Renal pelvis (tissue), 1 donor: ENCODE measurements at regions not wholly inside any gene's neighbourhood (a gene's known extent, or its start where the extent isn't known, plus 50 kb on each side); places are given as distances from the start of the nearest gene placed in this dataset.
"Not testable (repeated sequence)": the region's sequence is repeated elsewhere in the genome, so short reads cannot be mapped to it uniquely, and the experiment has no call there.

ENCODE experiments used
- DNase-seq: peaks from one replicate; pipeline ENCODE4 v3.0.0-alpha.2; 2013

DNA sequence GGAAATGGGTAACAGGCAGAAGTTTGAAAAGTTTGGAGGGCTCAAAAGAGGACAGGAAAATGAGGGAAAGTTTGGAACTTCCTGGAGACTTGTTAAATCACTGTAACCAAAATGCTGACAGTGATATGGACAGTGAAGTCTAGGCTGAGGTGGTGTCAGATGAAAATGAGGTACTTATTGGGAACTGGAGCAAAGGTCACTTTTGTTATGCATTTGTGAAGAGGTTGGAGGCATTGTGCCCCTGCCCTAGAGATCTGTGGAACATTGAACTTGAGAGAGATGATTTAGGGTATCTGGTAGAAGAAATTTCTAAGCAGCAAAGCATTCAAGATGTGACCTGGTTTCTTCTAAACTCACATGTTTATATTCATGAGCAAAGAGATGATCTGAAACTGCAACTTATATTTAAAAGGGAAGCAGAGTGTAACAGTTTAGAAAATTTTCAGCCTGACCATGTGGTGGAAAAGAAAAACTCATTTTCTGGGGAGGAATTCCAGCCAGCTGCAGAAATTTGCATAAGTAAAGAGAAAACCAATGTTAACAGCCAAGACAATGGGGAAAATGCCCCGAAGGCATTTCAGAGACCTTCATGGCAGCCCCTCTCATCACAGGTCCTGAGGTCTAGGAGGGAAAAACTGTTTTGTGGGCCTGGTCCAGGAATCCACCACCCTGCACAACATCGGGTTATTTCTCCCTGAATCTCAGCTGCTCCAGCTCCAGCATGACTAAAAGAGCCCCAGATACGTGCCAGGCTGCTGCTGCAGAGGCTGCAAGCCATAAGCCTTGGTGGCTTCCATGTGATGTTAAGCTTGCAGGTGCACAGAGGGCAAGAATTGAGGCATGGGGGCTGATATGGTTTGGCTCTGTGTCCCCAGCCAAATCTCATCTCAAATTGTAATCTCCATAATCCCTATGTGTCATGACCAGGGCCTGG, 632.5 kb upstream of the GNPDA2 start:
- no peak for DNase-seq

DNA sequence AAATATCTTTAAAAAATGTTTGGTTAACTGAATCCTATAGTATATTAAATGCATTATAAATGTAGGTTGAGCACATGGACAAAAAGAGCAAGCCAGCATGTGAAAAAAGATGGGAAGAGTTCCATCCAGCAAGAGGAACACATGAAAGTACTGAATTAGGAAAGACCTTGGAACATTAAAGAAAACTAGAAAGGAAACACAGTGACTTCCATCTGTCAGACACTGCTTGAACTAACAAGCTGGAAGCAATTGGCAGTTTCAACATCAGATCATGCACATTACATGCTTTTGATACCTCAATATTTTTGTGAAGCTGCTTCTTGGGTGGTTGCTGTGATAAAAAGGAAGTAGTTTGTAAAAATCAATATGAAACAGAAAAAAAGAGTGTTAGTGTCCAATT, 626.8 kb upstream of the GNPDA2 start:
- DNase-seq = no peak

DNA sequence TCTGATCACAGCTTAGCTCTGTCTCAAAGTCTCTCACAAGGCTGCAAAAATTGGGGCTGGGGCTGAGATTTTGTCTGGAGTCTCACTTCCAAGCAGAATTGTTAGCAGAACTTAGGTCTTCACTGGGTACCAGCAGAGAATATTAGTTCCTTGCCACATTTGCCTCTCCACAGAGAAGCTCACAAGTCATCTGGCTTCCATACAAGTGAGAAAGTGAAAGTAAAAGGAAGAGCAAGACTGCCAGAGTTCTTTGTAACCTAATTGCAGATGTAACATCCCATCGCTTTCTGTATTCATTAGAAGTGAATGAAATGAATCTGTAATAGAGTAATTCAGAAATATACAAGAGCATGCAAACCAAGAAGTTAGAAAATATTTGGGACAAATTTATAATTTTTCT, 624.1 kb upstream of the GNPDA2 start:
- no peak for DNase-seq

DNA sequence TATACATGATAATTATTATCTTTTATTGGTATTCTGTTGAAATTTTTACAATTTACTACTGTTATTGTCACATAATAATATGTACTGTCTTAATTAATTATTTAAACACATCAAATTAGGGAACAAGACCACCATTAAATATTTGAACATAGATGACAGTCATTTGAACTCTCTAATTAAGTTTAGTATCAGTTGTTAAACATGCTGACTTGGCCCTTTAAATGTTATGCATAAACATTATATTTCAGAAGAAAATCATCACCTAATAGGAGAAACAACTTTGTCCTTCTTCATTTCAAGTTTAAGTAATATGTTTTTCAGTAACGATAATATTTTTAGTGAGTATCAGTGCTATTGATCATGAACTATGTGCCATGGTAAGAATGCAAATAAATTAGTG, 623.5 kb upstream of the GNPDA2 start:
- no peak for DNase-seq

DNA sequence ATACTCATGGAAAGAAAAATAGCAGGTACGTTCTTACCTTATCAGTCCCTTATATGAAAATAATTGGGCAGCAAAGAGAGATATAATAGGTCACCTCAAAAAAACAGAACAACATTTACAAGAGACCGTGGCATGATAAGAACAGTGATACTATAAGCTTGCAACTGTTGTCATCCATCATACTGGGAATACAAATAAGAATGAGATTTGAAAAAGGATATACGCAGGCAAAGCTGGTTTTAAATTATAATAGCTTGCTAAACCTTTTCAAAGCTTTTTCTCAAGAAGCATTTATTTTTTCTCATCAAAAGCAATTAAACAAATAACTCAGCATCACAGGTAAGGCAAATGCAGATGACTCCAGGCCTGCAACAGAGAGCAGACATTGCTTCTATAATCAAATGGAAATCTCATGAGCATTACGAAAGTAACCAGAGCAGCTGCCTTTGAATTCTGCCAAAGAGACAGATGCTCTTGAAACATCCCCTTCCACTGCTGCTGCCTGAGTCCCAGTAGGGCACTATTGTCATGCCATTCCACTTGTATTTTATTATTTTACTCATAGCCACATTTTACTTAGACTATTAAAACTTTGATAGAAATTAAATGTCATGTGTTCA, 620.6 kb upstream of the GNPDA2 start:
- no peak for DNase-seq

DNA sequence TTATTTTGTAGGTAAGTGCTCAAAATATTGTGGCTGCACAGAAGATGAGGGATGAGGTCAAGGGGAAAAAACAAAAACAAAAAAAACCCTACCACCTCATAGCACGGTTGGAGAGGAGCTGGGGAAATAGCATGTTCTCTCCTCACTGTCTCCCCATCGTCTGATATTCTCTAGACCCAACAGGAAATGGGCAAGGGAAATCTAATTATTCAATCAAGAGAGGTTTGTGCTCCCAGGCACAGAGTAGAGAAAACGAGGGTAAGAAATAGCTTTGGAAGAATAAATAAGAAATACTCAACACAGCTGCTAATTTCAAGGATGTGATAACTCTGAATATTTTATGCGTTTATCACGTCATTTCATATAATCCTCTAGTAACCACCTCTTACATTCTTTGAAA, 619.2 kb upstream of the GNPDA2 start:
- no peak for DNase-seq

DNA sequence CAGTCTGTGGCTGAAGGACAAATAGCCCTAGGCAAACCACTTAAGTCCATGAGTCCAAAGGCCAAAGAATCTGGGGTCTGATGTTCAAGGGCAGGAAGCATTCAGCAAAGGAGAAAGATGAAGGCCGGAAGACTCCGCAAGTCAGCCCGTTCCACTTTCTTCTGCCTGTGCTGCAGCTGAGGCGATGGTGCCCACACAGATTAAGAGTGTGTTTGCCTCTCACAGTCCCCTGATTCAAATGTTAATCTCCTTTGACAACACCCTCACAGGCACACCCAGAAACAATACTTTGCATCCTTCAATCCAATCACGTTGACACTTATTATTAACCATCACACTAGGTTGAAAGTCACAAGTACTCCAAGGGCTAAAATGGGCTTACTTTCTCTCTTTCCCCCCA, 605.4 kb upstream of the GNPDA2 start:
- DNase-seq = no peak

DNA sequence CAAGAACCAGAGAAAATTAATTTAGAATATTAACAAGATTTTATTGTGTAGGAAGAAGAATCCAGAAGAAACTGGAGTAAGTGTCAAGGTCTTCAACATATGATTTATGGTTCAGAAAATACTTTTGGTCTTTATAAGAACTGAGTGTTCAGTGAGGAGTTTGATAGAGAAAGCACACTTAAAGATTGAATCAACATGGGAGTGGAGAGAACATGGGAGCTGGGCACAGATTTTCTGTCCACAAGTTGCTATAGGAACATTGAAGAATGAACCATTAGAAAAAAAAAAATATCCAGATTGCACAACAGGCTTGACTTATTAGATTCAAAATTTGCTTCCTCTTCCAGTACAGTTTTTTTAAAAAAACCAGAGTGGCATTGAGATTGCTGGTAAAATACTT, 601.2 kb upstream of the GNPDA2 start:
- no peak for DNase-seq

DNA sequence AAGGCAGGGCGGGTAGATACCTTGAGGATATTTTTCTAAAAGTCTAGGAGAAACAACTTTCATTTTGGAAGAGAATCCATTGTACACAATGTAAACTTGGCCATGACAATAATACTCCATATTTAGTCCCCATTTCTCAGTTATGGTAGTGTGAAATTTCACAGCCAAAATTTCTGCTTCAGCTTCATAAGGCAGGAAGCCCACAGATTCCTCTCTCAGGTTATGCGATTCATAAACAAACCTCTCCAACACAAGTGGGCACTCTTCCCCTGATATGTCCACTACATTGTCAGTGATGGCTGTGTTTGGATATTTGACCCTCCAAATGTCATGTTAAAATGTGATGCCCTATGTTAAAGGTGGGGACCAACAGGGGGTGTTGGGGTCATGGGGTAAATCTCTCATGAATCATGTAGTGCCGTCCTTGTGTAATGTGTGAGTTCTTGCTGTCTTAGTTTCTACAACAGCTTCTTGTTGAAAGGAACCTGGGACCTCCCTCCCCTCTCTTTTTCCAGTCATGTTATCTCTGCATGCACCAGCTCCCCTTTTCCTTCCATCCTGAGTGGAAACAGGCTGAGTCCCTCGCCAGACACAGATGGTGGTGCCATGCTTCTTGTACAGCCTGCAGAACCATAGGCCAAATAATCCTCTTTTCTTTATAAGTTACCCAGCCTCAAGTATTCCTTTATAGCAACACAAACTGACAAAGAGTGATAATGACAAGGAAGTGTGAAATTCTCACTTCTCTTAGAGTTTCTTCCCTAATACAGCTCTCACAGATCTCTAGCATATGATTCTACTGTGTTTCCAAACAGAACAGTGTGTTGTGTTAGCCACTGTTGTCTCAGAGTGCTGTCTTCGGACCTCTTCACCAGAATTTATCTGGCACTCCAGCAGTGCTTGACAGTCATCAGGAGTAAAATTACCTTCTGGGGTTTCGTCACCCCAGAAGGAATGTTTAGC, 598.4 kb upstream of the GNPDA2 start:
- no peak for DNase-seq

DNA sequence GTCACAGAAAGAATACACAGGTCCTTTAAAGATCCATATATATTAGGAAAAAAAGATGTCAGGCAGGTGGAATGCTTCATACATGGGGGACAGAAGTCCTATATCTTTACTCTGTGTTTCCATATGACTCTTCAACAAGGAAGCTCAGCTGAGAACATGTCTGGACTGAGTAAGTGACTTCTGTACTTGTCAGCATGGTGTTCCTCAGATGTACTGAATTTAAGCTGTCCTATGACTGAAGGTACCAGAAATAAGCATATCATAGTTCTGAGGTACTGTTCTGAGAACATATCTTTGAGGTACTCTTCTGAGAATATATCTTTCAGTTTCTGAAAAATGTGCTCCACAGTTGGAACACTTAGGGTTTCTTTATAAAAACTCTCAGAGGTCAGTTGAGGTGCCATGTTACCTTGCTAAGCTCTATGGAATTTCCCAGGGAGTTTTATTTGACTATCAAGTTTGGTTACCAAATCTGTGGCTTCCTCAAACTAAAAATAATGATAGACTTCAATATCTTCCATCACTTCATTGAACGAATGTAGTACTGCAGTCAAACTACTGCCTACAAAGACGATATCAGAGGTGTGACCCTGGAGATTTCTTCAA, 597.2 kb upstream of the GNPDA2 start:
- no peak for DNase-seq

DNA sequence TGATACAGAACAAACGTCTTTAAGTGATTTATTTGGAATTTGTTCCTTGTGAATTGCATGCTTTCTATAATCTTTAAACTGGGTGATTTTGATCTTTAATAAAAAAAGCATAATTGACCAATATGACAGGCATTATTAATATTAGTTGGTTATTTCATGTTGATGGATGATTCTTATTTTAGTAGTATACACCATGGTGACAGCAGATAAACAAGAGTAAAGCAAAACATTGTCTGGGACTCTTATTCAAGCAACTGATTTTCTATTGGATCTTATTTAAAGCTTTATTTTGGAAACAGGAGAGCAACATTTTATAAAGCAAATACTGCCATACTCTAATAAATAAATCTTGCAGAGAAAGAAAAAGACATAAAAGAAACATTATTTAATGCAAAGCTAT, 591.4 kb upstream of the GNPDA2 start:
- no peak for DNase-seq

DNA sequence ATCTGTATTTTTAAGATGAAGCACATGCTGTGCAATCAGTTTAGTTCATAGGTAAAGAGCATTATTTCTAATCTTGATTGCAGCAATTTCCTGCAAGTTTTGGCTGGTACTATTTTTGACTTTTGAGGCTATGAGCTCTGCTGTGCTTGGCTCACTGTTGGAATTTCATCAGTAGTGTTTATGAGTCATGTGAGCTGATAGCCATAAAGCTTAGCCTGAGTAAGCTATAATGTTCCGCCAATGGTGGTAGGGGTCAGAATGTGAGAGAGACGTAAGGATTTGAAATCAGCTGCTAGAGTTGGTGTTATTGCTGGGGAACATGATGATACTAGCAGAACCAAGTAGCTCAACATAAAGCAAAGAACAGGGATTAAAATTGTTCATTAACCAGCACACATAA, 590.9 kb upstream of the GNPDA2 start:
- DNase-seq = no peak

DNA sequence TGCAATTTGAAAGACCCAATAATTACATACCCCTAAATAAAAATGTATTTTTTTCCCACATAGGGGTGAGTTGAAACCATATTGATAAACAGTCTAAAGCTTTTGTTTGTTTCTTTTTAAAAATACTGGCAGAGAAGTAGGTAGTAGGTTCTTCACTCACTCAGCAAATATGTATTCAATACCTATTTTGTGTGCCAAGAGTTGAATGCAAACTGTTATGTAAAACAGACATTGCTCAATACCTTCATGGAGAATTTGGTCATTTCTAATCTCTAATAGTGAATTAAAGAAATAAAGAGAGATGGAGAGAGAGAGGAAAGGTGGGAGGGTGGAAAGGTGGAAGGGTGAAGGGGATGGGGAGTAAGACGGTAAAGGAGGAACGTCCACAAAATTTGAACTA, 589.9 kb upstream of the GNPDA2 start:
- no peak for DNase-seq

DNA sequence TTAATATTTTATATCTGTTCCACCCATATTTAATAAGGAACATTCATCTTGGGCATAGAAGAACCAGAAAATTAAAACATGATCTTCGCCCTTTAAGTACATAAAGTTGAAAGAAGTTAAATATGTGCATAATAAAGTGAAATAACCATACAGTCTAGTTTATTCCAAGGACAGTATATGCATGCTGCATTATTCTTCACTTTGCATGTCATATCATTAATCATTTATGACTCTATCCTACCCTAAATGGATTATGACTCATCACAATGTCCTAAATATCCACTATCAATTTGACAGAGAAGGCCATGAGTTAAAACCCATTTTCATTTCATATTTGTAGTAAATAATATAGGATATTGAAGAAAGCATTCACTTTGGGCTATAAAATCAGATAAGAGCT, 576.5 kb upstream of the GNPDA2 start:
- DNase-seq = no peak

DNA sequence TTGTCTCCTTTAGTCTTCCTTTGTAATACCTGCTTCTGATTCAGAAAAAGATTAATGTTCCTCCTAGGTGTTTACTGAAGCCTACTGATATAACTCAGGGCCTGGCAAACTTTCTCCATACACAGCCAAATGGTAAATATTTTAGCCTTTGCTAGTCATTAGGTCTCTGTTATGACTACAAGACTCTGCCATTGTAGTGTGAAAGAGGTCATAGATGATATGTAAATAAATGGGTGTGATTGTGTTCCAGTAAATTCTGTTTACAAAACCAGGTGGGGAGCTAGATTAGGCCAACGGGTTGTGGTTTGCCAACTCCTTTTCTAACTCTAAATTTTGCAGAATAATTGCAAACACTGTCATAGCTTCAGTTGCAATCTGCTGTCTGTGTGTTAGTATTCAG, 568.1 kb upstream of the GNPDA2 start:
- DNase-seq = no peak

DNA sequence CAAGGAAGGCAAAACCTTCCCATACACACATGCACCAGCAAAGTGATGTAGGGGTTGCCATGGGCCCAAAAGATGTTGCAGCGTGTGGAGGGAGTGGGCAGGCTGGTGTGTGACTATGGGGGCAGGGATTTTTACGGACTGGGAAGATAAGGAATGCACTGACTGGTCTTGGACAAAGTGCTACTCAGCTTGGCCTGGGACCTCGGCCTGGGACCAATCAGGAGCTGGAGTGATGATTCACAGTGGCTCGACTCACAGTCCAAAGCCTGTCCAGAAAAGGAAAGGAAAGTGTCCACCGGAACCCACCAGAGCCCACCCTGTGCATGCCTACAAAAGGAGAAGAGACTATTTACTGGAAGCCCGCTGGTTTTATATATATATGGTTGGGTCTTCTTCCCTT, 567.0 kb upstream of the GNPDA2 start:
- no peak for DNase-seq

DNA sequence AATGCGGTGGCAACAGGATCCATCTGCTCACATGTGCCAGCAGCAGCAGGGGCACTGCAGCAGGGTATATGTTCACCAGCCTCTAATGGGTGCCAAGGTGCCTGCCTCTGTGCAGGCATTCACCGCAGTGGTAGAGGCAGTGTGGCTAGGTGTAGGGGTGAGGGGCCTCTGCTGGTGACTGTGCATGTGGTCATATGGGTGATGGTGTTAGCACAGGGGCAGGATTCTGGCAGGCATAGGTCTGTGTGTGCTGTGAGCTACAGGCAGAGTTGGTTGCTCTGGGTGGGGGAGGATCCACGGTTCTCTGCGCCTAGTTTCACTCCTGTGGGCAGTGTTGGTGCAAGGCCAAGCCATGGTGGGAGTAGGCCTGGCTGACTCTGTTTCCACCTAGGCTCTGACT, 566.5 kb upstream of the GNPDA2 start:
- no peak for DNase-seq

DNA sequence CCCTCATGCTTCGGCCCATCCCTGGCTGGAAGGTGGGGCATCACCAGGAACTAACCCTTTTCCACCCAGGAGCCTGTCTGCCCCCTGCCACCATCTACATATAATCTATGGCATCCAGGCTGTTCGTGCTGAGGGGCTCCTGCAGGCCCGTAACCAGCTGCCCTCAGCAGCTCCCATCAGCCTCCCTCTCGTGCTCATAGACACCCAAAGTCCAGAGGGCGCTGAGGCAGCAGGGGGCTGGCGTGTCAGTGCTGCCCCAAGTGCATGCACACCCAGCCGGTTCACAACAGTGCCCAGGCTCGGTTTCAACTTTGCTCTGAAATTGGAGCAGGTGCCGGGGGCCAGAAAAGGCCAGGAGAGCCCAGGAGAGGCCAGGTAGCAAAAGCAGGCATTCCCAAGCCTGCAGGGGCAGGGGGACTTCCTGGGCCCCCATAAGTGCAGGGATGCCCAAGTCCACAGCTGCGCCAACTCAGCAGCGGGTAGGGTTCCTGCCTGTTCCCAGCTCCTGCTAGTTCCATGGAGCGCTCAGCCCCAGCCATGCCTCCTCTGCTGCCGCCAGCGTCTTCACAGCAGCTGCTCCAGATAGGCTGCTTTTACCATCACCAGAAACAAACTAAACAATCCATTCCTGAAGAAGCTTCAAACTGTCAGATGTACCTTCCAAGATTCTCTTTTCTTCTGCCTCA, 558.2 kb upstream of the GNPDA2 start:
- no peak for DNase-seq

DNA sequence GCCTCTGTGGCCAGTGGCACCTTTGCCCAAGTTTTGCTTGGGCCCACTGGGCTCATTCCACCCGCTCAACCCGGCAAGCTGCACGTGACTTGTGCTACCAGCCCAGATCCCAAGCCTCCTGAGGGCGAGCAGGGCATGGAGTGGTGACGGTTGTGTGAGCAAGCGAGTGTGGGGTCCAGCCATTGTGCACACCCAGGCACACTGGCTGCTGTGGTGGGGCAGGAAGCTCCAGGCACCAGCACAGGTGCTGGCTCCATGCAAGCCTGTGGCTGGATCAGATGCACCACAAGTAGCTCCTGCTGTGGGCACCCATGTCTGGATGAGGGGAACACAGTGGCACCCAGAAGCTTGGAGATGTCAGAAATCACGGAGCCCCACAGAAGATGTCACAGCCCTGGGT, 557.0 kb upstream of the GNPDA2 start:
- DNase-seq = no peak

DNA sequence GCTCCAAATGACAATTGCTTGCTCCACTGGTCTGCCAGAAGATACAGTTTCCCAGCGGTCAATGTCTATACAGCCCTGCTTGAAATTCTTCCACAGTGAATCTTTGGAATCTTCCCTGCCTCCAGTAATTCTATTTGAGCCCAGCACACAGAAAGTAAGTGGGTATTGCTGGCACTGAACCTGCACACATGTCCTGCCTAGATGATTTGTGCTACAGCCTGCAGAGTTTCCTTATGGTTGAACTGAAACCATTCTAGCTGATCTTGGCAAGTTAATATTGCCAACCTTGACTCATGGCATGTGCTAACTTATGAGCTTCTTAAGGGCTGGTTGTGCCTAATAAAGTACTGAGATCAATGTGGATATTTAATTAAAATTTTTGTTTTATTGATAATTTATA, 553.8 kb upstream of the GNPDA2 start:
- DNase-seq = no peak

DNA sequence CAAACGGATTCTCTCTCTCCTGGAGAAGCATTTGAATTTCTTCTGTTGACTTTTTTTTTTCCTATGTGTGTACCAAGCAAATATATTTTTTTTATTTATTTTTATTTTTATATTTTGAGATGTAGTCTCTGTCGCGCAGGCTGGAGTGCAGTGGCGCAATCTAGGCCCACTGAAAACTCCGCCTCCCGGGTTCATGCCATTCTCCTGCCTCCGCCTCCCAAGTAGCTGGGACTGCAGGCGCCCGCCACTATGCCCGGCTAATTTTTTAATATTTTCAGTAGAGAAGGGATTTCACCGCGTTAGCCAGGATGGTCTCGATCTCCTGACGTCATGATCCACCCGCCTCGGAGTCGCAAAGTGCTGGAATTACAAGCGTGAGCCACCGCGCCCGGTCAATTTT, 549.5 kb upstream of the GNPDA2 start:
- no peak for DNase-seq

DNA sequence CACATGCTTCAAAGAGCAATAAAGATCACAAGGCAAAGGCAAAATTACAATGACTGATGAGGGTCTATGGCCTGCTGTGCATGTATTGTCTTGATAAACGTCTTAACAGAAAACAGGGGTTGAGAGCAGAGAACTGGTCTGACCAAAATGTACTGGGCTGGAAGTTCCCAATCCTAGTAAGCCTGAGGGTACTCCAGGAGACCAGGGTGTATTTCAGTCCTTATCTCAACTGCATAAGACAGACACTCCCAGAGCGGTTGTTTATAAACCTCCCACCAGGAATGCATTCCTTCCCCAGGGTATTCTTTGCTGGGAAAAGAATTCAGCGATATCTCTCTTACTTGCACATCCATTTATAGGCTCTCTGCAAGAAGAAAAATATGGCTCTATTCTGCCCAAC, 521.8 kb upstream of the GNPDA2 start:
- DNase-seq = not testable (repeated sequence)
